Thymus (tissue), 11 donors: ENCODE measurements at regions not wholly inside any gene's neighbourhood (a gene's known extent, or its start where the extent isn't known, plus 50 kb on each side); places are given as distances from the start of the nearest gene placed in this dataset.
"Not testable (repeated sequence)": the region's sequence is repeated elsewhere in the genome, so short reads cannot be mapped to it uniquely, and the experiment has no call there.

Source experiments
- DNase-seq, 9 donors: peaks; one replicate each; pipeline ENCODE4 v3.0.0-alpha.2; 2013; ENCODE audit warnings: low spot score in 9 of 9, low read depth in 6 of 9, missing footprints in 1 of 9
- H3K27ac ChIP-seq, 2 donors: one replicate each; pipeline ENCODE4 v1.5.1; 2013; ENCODE audit warnings: control low read depth in 1 of 2, low read depth in 1 of 2, low read length in 1 of 2, mild to moderate bottlenecking in 1 of 2, moderate library complexity in 1 of 2
- H3K27me3 ChIP-seq, 2 donors: one replicate each; pipeline ENCODE4 v1.5.1; 2013; ENCODE audit warnings: low read length in 1 of 2; ENCODE audit not compliant: control insufficient read depth in 2 of 2, insufficient read depth in 1 of 2
- H3K36me3 ChIP-seq, 2 donors: one replicate each; pipeline ENCODE4 v1.5.1; 2013; ENCODE audit warnings: low read length in 1 of 2, mild to moderate bottlenecking in 1 of 2, moderate library complexity in 1 of 2; ENCODE audit not compliant: control insufficient read depth in 2 of 2, insufficient read depth in 2 of 2
- H3K4me1 ChIP-seq, 2 donors: one replicate each; pipeline ENCODE4 v1.5.1; 2013; ENCODE audit warnings: low read length in 2 of 2; ENCODE audit not compliant: control insufficient read depth in 2 of 2, insufficient read depth in 2 of 2
- H3K4me3 ChIP-seq, 2 donors: one replicate each; pipeline ENCODE4 v1.5.1; 2013; ENCODE audit warnings: low read length in 2 of 2, control low read depth in 1 of 2, mild to moderate bottlenecking in 1 of 2
- H3K9me3 ChIP-seq, 2 donors: one replicate each; pipeline ENCODE4 v1.5.1; 2013; ENCODE audit warnings: low read length in 1 of 2, mild to moderate bottlenecking in 1 of 2; ENCODE audit not compliant: control insufficient read depth in 2 of 2, insufficient read depth in 1 of 2
- WGBS: extraction: QIAGEN DNeasy Blood & Tissue Kit; methylation state at CpG from one replicate; pipeline ENCODE4 v1.1.7; 2013; 5-methylcytosine and 5-hydroxymethylcytosine counted together
- donor health status: healthy.

DNA sequence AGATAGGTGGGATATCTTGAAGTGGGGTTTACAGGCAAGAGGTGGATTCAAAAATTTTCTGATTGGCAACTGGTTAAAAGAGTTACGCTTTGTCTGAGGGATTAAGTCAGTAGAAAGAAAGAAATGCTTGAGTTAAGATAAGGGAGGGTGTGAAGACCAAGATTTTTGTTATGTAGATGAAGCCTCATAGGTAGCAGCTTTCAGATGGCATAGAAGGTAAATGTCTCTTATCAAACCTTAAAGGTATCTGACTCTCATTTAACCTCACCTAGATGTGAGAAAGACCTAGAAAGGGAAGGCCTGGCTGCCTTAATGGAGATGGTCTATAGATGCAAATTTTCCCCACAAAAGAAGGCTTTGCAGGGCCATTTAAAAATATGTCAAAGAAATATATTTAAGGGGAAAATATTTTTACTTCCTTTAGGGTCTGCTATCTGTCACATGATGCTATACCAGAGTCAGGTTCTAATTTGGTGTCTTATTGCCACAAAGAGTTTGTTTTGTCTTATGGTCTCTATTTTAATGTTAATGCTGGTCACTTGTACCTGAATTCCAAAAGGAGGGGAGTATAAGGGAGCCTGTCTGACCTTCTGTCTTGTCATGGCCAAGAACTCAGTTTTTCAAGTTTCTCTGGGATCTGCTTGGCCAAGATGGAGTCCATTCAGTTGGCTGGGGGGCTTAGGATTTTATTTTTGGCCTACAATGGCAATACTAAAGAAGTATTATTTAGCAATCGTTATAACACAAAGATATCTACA, 699.1 kb upstream of the AMOT start:
- no peaks in the 10 kb centered on the region for H3K9me3 ChIP-seq
- H3K4me1 ChIP-seq, result no peaks in the 10 kb centered on the region
- H3K27me3 ChIP-seq, result no peaks in the 10 kb centered on the region
- no peaks in the 10 kb centered on the region for H3K36me3 ChIP-seq
- no peak overlapping the region for H3K4me3 ChIP-seq
- DNase-seq, result no peak
- WGBS, result 92% methylated on average over 2 of the region's 2 CpGs
- no peak overlapping the region for H3K27ac ChIP-seq

DNA sequence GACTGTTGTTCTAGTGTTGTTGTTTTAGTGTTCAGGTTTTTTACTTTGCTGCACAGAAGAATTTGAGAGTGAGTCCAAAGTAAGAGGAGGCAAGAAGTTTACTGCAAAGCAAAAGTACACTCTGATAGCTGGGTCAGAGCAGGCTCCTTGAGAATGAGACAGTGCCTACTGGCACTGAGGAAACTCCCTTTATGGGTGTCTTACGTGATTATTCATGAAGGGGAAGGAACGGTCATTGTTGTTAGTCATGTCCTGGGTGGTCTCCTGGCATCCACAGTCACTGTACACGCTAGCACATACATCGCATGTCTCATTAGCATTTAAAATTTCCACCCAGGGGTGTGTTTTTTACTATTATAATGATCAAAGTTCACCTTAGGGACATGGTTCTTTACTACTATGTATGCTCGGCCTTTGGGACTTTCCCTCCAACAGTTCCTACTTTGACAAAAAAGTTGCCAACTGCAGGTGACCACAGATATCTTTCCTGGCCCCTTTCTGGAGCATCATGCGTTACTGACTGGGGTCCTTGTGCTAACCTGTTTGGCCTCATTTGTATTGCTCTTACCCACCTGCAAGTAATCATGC, 688.9 kb upstream of the AMOT start:
- no peak for DNase-seq
- no peaks in the 10 kb centered on the region for H3K27me3 ChIP-seq
- no peak overlapping the region for H3K4me3 ChIP-seq
- no peaks in the 10 kb centered on the region for H3K36me3 ChIP-seq
- no peaks in the 10 kb centered on the region for H3K4me1 ChIP-seq
- H3K9me3 ChIP-seq, result no peaks in the 10 kb centered on the region
- H3K27ac ChIP-seq, result no peak overlapping the region
- 97% methylated on average over 6 of the region's 6 CpGs for WGBS

DNA sequence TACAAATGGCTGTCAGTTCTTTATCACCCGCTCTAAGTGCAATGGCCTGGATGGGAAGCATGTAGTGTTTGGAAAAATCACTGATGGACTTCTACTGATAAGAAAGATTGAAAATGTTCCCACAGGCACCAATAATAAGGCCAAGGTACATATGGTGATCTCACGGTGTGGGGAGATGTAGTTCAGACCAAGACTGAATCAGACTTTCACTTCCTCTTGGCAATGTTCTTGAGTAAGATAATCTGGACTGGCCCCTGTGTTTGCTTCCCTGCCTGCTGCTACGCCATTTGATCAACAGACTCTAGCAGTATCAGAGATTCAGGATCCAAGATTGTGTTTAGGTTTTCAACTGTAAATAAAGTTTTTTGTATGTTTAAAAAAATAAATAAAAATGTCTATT, 682.2 kb upstream of the AMOT start:
- no peak overlapping the region for H3K4me3 ChIP-seq
- DNase-seq, result no peak
- H3K27me3 ChIP-seq, result no peaks in the 10 kb centered on the region
- H3K4me1 ChIP-seq, result no peaks in the 10 kb centered on the region
- 86% methylated on average over 3 of the region's 3 CpGs for WGBS
- H3K36me3 ChIP-seq, result no peaks in the 10 kb centered on the region
- H3K27ac ChIP-seq, result no peak overlapping the region
- H3K9me3 ChIP-seq, result no peaks in the 10 kb centered on the region

DNA sequence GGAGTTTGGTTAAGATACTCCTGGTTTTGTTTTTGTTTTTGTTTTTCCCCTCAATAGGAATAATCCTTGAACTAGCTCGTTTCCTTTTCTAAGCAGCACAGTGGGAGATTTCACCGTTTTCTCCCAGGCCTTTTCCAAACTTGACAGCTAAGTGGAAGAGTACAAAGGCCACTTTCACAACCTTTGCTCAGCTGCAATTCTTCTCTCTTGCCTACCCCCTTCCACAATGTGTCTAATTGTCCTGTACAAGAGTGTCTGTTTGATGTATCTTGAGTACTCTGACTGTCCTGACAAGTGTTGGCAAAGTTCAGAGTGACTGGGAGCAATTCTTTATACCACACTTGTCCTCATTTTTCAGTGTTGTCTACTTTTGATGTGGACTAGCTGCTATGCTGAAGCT, 674.3 kb upstream of the AMOT start:
- Histone ChIP-seq H3K4me3 (no peak overlapping the region), H3K27me3 (no peaks in the 10 kb centered on the region), H3K9me3 (no peaks in the 10 kb centered on the region), H3K4me1 (no peaks in the 10 kb centered on the region), H3K27ac (no peak overlapping the region), H3K36me3 (no peaks in the 10 kb centered on the region)
- DNase-seq, result no peak
- 59% methylated on average over 2 of the region's 2 CpGs for WGBS

DNA sequence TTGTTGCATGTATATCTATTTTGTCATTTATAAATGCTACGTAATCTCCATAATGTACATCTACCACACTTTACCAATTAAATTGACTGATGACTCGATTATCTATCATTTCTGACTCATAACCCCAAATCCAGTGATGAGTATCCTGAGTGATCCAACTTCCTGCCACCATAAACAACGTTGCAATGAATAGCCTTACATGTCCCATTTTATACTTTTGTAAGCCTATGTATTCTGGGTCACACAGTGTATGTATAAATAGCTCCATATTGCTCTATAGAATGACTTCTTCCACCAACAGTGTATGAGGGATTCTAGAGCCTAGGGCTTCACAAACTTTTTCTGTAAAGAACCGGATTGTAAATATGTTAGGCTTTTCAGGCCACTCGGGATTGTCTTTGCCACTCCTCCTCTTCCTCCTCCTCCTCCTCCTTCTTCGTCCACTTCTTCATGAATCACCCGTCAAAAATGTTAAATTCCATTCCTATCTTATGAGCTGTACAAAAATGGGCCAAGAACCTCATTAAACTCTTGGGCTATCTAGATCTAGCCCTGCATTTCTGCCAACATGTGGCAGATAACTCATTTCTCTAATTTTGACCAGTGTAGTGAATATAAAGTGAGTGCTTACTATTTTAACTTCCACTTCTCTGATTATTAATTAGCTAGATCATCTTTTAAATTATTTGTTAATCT, 672.2 kb upstream of the AMOT start:
- WGBS, result 90% methylated on average over 7 of the region's 7 CpGs
- DNase-seq, result no peak
- Histone ChIP-seq H3K4me3 (no peak overlapping the region), H3K4me1 (no peaks in the 10 kb centered on the region), H3K36me3 (no peaks in the 10 kb centered on the region), H3K27me3 (no peaks in the 10 kb centered on the region), H3K27ac (no peak overlapping the region), H3K9me3 (no peaks in the 10 kb centered on the region)

DNA sequence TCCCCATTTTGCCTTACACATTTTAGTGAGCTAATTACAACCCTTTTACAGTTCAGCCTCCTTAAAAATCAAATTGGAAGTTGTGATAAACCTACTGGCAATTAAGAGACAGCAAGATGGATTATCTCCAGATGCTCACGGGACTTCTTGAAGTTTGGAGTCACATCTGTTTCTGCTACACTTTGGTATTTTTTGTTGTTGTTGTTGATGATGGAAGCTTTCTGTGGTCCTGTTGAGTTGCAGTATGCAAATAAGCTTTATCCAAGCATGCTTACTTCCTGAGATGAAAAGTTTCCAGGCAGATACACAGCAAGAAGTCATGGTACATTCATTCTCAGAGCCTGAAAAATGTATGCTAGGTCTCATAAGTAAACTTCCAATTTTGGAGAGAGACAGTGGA, 670.0 kb upstream of the AMOT start:
- no peak overlapping the region for H3K27ac ChIP-seq
- no peak for DNase-seq
- 93% methylated on average over 1 of the region's 1 CpG for WGBS
- H3K36me3 ChIP-seq, result no peaks in the 10 kb centered on the region
- no peaks in the 10 kb centered on the region for H3K27me3 ChIP-seq
- H3K4me3 ChIP-seq, result no peak overlapping the region
- H3K9me3 ChIP-seq, result no peaks in the 10 kb centered on the region
- H3K4me1 ChIP-seq, result no peaks in the 10 kb centered on the region

DNA sequence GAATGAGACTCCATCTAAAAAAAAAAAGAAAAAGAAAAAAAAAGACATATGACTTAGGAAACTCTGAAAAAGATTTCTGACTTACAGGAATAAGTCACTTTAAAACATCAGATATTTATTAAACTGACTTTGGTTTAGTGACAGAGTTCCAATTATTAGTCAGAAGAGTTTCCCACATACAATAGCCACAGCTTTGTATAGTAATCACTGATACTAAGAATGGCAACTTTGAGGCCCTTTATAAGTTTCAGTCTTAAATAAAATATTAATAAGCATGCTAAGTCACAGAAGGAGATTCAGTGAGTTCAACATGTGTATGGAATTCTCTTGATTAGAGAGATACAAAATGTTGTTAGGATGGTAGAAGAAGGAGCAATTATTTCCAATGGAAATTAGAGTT, 652.3 kb upstream of the AMOT start:
- Histone ChIP-seq H3K36me3 (no peaks in the 10 kb centered on the region), H3K4me3 (no peak overlapping the region), H3K4me1 (no peaks in the 10 kb centered on the region), H3K27ac (no peak overlapping the region), H3K9me3 (no peaks in the 10 kb centered on the region), H3K27me3 (no peaks in the 10 kb centered on the region)
- no peak for DNase-seq

DNA sequence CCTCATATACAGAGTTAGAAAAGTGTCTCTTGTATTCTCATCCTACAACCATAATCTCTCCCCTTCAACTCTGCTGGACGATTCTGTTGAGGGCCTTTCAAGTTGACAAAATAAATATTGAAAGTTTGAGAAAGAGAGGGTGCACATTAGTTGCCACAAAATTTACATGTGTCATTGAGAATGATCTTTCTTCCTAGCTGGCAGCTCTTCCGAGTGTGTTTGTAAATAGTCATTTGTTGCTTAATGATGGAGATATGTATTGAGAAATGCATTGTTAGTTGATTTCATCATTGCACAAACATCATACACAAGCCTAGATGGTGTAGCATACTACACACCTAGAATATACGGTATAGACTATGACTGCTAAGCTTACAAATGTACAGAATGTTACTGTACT, 632.8 kb upstream of the AMOT start:
- Histone ChIP-seq H3K4me1 (no peaks in the 10 kb centered on the region), H3K27ac (no peak overlapping the region), H3K27me3 (no peaks in the 10 kb centered on the region), H3K4me3 (no peak overlapping the region), H3K36me3 (no peaks in the 10 kb centered on the region), H3K9me3 (no peaks in the 10 kb centered on the region)
- 91% methylated on average over 3 of the region's 3 CpGs for WGBS
- no peak for DNase-seq

DNA sequence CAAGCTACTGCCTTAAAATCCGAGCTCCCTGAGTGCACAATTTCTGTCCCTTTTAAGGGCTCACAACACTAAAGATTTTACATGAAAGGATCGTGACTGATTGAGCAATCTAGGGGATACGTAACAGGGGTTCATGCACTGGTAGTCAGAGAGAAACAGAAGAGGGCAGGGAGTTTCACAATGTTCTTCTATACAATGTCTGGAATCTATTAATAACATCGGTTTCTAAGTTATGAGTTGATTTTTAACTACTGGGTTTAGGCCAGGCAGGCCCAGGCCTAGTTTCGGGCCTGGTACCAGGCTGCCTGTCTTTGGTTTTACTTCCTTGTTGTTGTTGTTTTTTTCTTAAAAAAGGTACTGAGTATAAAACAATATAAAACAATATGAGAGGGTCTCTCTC, 632.4 kb upstream of the AMOT start:
- not testable (repeated sequence) for H3K27me3 ChIP-seq, H3K4me1 ChIP-seq, H3K9me3 ChIP-seq, DNase-seq, H3K36me3 ChIP-seq, H3K4me3 ChIP-seq, H3K27ac ChIP-seq
- 89% methylated on average over 5 of the region's 5 CpGs for whole genome bisulfite sequencing
